ENCODE measurements at regions not wholly inside any gene's neighbourhood (a gene's known extent, or its start where the extent isn't known, plus 50 kb on each side); places are given as distances from the start of the nearest gene placed in this dataset.

DNA sequence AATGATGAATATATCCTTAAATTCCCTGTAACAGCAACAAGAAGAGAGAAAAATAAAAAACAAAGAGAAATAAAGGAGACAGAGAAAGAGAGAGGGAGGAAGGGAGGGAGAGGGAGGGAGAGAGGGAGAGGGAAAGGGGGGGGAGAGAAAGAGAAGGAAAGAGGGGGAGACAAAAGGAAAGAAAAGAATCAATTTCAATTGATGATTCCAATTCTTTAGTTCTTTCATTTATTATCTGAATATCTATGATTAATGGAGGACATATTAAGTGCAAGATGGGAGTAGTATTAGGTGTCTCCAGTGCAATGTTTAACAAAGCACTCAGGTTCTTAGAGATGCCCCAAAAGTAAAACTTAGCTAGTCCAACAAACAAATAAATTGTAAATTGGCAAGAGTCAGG is 97.2 kb upstream of the DPP10 start:
- Histone ChIP-seq H2AFZ (ENCODE audit: control insufficient read depth, low read depth, low read length) (no peak overlapping the region), H3K36me3 (ENCODE audit: control insufficient read depth in 2 of 2, insufficient read depth in 2 of 2, low read length in 1 of 2) (no peaks in the 10 kb centered on the region), H3K4me1 (ENCODE audit: control insufficient read depth, insufficient read depth, low read length) (no peaks in the 10 kb centered on the region), H3K79me2 (ENCODE audit: control insufficient read depth, insufficient read depth, low read length) (no peaks in the 10 kb centered on the region), H4K20me1 (ENCODE audit: control insufficient read depth, insufficient read depth) (no peaks in the 10 kb centered on the region), H3K4me3 (no peak overlapping the region), H3K4me2 (ENCODE audit: control insufficient read depth, insufficient read depth) (no peak overlapping the region), H3K9me3 (replicated peaks; ENCODE audit: control insufficient read depth, insufficient read depth, low read length) (no peaks in the 10 kb centered on the region), H3K9ac (ENCODE audit: control insufficient read depth, insufficient read depth, low read length) (no peak overlapping the region), H3K27me3 (replicated peaks in 1 of 2; ENCODE audit: control insufficient read depth in 2 of 2, insufficient read depth in 2 of 2, low read length in 1 of 2) (no peaks in the 10 kb centered on the region), H3K27ac (ENCODE audit: control insufficient read depth, insufficient read depth) (no peak overlapping the region)
- ChIA-PET RAD21 (ENCODE audit: unreplicated experiment) (no interaction called here), POLR2A (no interaction called here), CTCF (no interaction called here), SMC1A (ENCODE audit: uncharacterized antibody, unreplicated experiment) (no interaction called here)
- DNase-seq (ENCODE audit: low read depth, low spot score) (no peak), ATAC-seq (no peak), FAIRE-seq (no peak)
- TF ChIP-seq ASH2L (IDR thresholded peaks at IDR 0.05; ENCODE audit: borderline replicate concordance, low read depth) (no peak), MYB (IDR thresholded peaks at IDR 0.05; ENCODE audit: borderline replicate concordance, low read depth, low read length) (no peak), SP1 (IDR thresholded peaks at IDR 0.05; ENCODE audit: low read depth, low read length) (no peak), HDAC2 (IDR thresholded peaks at IDR 0.05) (no peak), NRF1 (conservative IDR thresholded peaks at IDR 0.05; ENCODE audit: low read depth, low read length) (no peak), STAT1 (conservative IDR thresholded peaks at IDR 0.05) (no peak)
- BruUV-seq (replicated peaks) = no TSS peak
- in situ Hi-C loops (cut with MboI) (no loop called here), intact Hi-C loops (cut with micrococcal nuclease; ENCODE audit: unreplicated experiment) (no loop called here)

DNA sequence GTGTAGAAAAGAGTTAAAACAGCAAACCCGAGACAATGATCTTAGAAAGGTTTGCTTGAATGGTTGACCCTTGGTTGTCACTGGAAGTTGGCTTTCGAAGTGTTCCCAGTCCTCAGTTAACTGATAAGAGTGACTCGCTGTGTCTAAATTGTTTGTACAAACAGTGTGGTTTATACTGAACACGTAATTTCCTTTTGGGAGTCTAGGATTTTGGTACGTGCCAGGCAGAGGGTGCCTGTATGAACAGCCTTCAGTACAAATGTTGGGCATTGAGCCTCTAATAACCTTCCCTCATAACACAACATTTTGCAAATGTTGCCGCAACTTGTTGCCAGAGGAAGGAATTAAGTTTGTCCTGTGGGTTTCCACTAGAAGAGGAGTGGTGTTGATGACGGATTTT is 95.8 kb upstream of the DPP10 start:
- ChIA-PET CTCF (no interaction called here), POLR2A (no interaction called here), SMC1A (ENCODE audit: uncharacterized antibody, unreplicated experiment) (no interaction called here), RAD21 (ENCODE audit: unreplicated experiment) (no interaction called here)
- DNase-seq (ENCODE audit: low read depth, low spot score) (no peak), ATAC-seq (no peak), FAIRE-seq (no peak)
- H3K36me3 ChIP-seq (ENCODE audit: control insufficient read depth in 2 of 2, insufficient read depth in 2 of 2, low read length in 1 of 2) = no peaks in the 10 kb centered on the region
- no peak overlapping the region for H2AFZ ChIP-seq (ENCODE audit: control insufficient read depth, low read depth, low read length)
- no peaks in the 10 kb centered on the region for H4K20me1 ChIP-seq (ENCODE audit: control insufficient read depth, insufficient read depth)
- no peak overlapping the region for H3K27ac ChIP-seq (ENCODE audit: control insufficient read depth, insufficient read depth)
- H3K4me2 ChIP-seq (ENCODE audit: control insufficient read depth, insufficient read depth) = no peak overlapping the region
- WGBS (ENCODE audit: insufficient coverage, insufficient replicate concordance, low lambda C conversion rate, missing lambda C conversion rate) = 17% methylated on average over 7 of the region's 7 CpGs
- no TSS peak for BruUV-seq (replicated peaks)
- H3K9ac ChIP-seq (ENCODE audit: control insufficient read depth, insufficient read depth, low read length) = no peak overlapping the region
- H3K79me2 ChIP-seq (ENCODE audit: control insufficient read depth, insufficient read depth, low read length) = no peaks in the 10 kb centered on the region
- H3K4me1 ChIP-seq (ENCODE audit: control insufficient read depth, insufficient read depth, low read length) = no peaks in the 10 kb centered on the region
- intact Hi-C loops (cut with micrococcal nuclease; ENCODE audit: unreplicated experiment) (no loop called here), in situ Hi-C loops (cut with MboI) (no loop called here)
- no peaks in the 10 kb centered on the region for H3K9me3 ChIP-seq (replicated peaks; ENCODE audit: control insufficient read depth, insufficient read depth, low read length)
- no peak overlapping the region for H3K4me3 ChIP-seq
- TF ChIP-seq, protein P1, sequence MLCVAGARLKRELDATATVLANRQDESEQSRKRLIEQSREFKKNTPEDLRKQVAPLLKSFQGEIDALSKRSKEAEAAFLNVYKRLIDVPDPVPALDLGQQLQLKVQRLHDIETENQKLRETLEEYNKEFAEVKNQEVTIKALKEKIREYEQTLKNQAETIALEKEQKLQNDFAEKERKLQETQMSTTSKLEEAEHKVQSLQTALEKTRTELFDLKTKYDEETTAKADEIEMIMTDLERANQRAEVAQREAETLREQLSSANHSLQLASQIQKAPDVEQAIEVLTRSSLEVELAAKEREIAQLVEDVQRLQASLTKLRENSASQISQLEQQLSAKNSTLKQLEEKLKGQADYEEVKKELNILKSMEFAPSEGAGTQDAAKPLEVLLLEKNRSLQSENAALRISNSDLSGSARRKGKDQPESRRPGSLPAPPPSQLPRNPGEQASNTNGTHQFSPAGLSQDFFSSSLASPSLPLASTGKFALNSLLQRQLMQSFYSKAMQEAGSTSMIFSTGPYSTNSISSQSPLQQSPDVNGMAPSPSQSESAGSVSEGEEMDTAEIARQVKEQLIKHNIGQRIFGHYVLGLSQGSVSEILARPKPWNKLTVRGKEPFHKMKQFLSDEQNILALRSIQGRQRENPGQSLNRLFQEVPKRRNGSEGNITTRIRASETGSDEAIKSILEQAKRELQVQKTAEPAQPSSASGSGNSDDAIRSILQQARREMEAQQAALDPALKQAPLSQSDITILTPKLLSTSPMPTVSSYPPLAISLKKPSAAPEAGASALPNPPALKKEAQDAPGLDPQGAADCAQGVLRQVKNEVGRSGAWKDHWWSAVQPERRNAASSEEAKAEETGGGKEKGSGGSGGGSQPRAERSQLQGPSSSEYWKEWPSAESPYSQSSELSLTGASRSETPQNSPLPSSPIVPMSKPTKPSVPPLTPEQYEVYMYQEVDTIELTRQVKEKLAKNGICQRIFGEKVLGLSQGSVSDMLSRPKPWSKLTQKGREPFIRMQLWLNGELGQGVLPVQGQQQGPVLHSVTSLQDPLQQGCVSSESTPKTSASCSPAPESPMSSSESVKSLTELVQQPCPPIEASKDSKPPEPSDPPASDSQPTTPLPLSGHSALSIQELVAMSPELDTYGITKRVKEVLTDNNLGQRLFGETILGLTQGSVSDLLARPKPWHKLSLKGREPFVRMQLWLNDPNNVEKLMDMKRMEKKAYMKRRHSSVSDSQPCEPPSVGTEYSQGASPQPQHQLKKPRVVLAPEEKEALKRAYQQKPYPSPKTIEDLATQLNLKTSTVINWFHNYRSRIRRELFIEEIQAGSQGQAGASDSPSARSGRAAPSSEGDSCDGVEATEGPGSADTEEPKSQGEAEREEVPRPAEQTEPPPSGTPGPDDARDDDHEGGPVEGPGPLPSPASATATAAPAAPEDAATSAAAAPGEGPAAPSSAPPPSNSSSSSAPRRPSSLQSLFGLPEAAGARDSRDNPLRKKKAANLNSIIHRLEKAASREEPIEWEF (IDR thresholded peaks at IDR 0.05; ENCODE audit: insufficient replicate concordance, low read depth, low read length) = no peak
- no peaks in the 10 kb centered on the region for H3K27me3 ChIP-seq (replicated peaks in 1 of 2; ENCODE audit: control insufficient read depth in 2 of 2, insufficient read depth in 2 of 2, low read length in 1 of 2)
